CD4-positive, alpha-beta T cell (primary cell): ENCODE measurements at regions not wholly inside any gene's neighbourhood (a gene's known extent, or its start where the extent isn't known, plus 50 kb on each side); places are given as distances from the start of the nearest gene placed in this dataset.

ENCODE experiments used
- ATAC-seq: fragments of 200-7000 bp; cut with Tn5 transposase; one replicate; pipeline ENCODE4 v1.10.0; 2022; ENCODE audit warnings: mild to moderate bottlenecking; ENCODE audit not compliant: poor library complexity
- CTCF ChIA-PET: fragments of 350-600 bp; sonication (Branson Sonifier 250); formaldehyde crosslinking; loops from one replicate; lab custom pipeline; 2021; ENCODE audit warnings: antibody characterized with exemption, inconsistent platforms; lab: Charles Lee
- POLR2A ChIA-PET: fragments of 350-600 bp; sonication (Branson Sonifier 250); formaldehyde crosslinking; loops from one replicate; lab custom pipeline; 2021; ENCODE audit warnings: antibody characterized with exemption, inconsistent platforms; lab: Charles Lee
- DNase-seq, 14 experiments: peaks; one replicate each; pipeline ENCODE4 v3.0.0-alpha.2; 2013 to 2020; ENCODE audit warnings: mixed read lengths in 2 of 14
- H3K27ac ChIP-seq, 2 donors: one replicate each; pipeline versions ENCODE4 v1.5.1 to v1.7.0; 2013; ENCODE audit warnings: low read length in 2 of 2, low read depth in 1 of 2, mild to moderate bottlenecking in 1 of 2
- H3K27me3 ChIP-seq, 2 experiments: 1 replicate in 1 of 2; 2 replicates in 1 of 2; pipeline versions ENCODE4 v1.6.1 to v1.7.0; 2013; ENCODE audit warnings: low read length in 2 of 2, control low read depth in 1 of 2, mild to moderate bottlenecking in 1 of 2, moderate library complexity in 1 of 2; ENCODE audit not compliant: insufficient read depth in 2 of 2, control insufficient read depth in 1 of 2
- H3K36me3 ChIP-seq: one replicate; pipeline ENCODE4 v1.6.1; 2013; ENCODE audit warnings: low read length, control low read depth; ENCODE audit not compliant: insufficient read depth
- H3K4me1 ChIP-seq: one replicate; pipeline ENCODE4 v1.6.1; 2013; ENCODE audit warnings: low read length, control low read depth; ENCODE audit not compliant: insufficient read depth
- H3K4me3 ChIP-seq: one replicate; pipeline ENCODE4 v1.5.1; 2013; ENCODE audit warnings: mild to moderate bottlenecking, low read length, moderate library complexity
- H3K9me3 ChIP-seq, 2 experiments: 1 replicate in 1 of 2; 2 replicates in 1 of 2; pipeline versions ENCODE4 v1.6.1 to v1.7.0; 2013; ENCODE audit warnings: low read length in 2 of 2, mild to moderate bottlenecking in 2 of 2, control low read depth in 1 of 2, moderate library complexity in 1 of 2; ENCODE audit not compliant: control insufficient read depth in 1 of 2, insufficient read depth in 1 of 2
- H3K27ac Mint-ChIP-seq: one replicate; pipeline ENCODE4 v1.8.0; 2020; ENCODE audit warnings: mixed read lengths
- H3K27me3 Mint-ChIP-seq: one replicate; pipeline ENCODE4 v1.8.0; 2021; ENCODE audit warnings: mixed read lengths
- H3K36me3 Mint-ChIP-seq: one replicate; pipeline ENCODE4 v1.8.0; 2021; ENCODE audit warnings: low read depth, mixed read lengths
- H3K4me1 Mint-ChIP-seq: one replicate; pipeline ENCODE4 v1.8.0; 2021; ENCODE audit warnings: low read depth, mixed read lengths
- H3K4me3 Mint-ChIP-seq: one replicate; pipeline ENCODE4 v1.8.0; 2020; ENCODE audit warnings: mild to moderate bottlenecking, mixed read lengths
- H3K9me3 Mint-ChIP-seq: one replicate; pipeline ENCODE4 v1.8.0; 2020; ENCODE audit warnings: mixed read lengths
- CTCF ChIP-seq: fragments of 200-600 bp; IDR thresholded peaks from one replicate; pipeline ENCODE4 v1.8.0; 2022; ENCODE audit warnings: antibody characterized with exemption, mild to moderate bottlenecking
- intact Hi-C, 2 experiments: fragments of 100-400 bp; cut with DNase I in 1 of 2; cut with micrococcal nuclease in 1 of 2; formaldehyde crosslinking; loops; one replicate each; pipeline versions ENCODE4 v1.15.1 to v1.9.0; 2023 to 2025; cut with DNase I, micrococcal nuclease

GRCh38 chr11:127674754-127675153, 674.2 kb upstream of the KIRREL3 start:
- H3K36me3 Mint-ChIP-seq = no peaks in the 10 kb centered on the region
- no peak for DNase-seq
- H3K36me3 ChIP-seq = no peaks in the 10 kb centered on the region
- intact Hi-C loops = no loop called here
- H3K9me3 Mint-ChIP-seq = no peaks in the 10 kb centered on the region
- no peak for TF ChIP-seq CTCF
- POLR2A ChIA-PET = no interaction called here
- H3K27ac Mint-ChIP-seq = no peak overlapping the region
- H3K4me1 Mint-ChIP-seq = no peaks in the 10 kb centered on the region
- no peak overlapping the region for H3K27ac ChIP-seq
- H3K4me3 Mint-ChIP-seq = no peak overlapping the region
- H3K27me3 ChIP-seq = no peaks in the 10 kb centered on the region
- H3K4me1 ChIP-seq = no peaks in the 10 kb centered on the region
- ATAC-seq = no peak
- CTCF ChIA-PET = no interaction called here
- H3K9me3 ChIP-seq = no peaks in the 10 kb centered on the region
- H3K4me3 ChIP-seq = no peak overlapping the region
- peaks cover 5% of the 10 kb centered on the region for H3K27me3 Mint-ChIP-seq

- no peak overlapping the region for H3K27ac Mint-ChIP-seq
- ChIA-PET CTCF (no interaction called here), POLR2A (no interaction called here)
- intact Hi-C loops = no loop called here
- H3K4me1 Mint-ChIP-seq = no peaks in the 10 kb centered on the region
- Histone ChIP-seq H3K27ac (no peak overlapping the region), H3K4me1 (no peaks in the 10 kb centered on the region), H3K4me3 (no peak overlapping the region), H3K36me3 (no peaks in the 10 kb centered on the region), H3K27me3 (no peaks in the 10 kb centered on the region), H3K9me3 (no peaks in the 10 kb centered on the region)
- H3K27me3 Mint-ChIP-seq = no peaks in the 10 kb centered on the region
- DNase-seq (no peak), ATAC-seq (no peak)
- no peak overlapping the region for H3K4me3 Mint-ChIP-seq
- TF ChIP-seq CTCF = no peak
- H3K36me3 Mint-ChIP-seq = no peaks in the 10 kb centered on the region
- H3K9me3 Mint-ChIP-seq = peaks cover 4% of the 10 kb centered on the region
Measured at GRCh38 chr11:127670374-127671119, 670.0 kb upstream of the KIRREL3 start.

GRCh38 chr11:127656116-127656836, 655.7 kb upstream of the KIRREL3 start:
- H3K27me3 Mint-ChIP-seq = no peaks in the 10 kb centered on the region
- no peaks in the 10 kb centered on the region for H3K4me1 Mint-ChIP-seq
- ChIA-PET CTCF (no interaction called here), POLR2A (no interaction called here)
- no peaks in the 10 kb centered on the region for H3K36me3 Mint-ChIP-seq
- H3K4me3 Mint-ChIP-seq = no peak overlapping the region
- H3K27ac ChIP-seq = no peak overlapping the region
- H3K4me1 ChIP-seq = no peaks in the 10 kb centered on the region
- intact Hi-C loops = no loop called here
- no peak for TF ChIP-seq CTCF
- no peak overlapping the region for H3K4me3 ChIP-seq
- ATAC-seq (no peak), DNase-seq (no peak)
- no peaks in the 10 kb centered on the region for H3K36me3 ChIP-seq
- no peak overlapping the region for H3K27ac Mint-ChIP-seq
- H3K27me3 ChIP-seq = no peaks in the 10 kb centered on the region
- peaks cover 5% of the 10 kb centered on the region for H3K9me3 Mint-ChIP-seq
- no peaks in the 10 kb centered on the region for H3K9me3 ChIP-seq
